A673 (cell line): ENCODE measurements at regions not wholly inside any gene's neighbourhood (a gene's known extent, or its start where the extent isn't known, plus 50 kb on each side); places are given as distances from the start of the nearest gene placed in this dataset.

ENCODE experiments used
- EZH2 ChIP-seq: fragments of 200-600 bp; sonication (generic); IDR thresholded peaks from 2 replicates; pipeline ENCODE4 v1.6.1; 2017; ENCODE audit warnings: borderline replicate concordance, low read depth, mild to moderate bottlenecking, mixed read lengths, antibody characterized with exemption, low read length; ENCODE audit not compliant: poor library complexity, severe bottlenecking
- TF ChIP-seq, protein P1 (sequence below): fragments of 300-800, 200-600 bp; sonication (generic); conservative IDR thresholded peaks from 2 replicates; pipeline ENCODE4 v1.5.1; 2017; ENCODE audit warnings: low read depth, mild to moderate bottlenecking, antibody characterized with exemption, low read length, moderate library complexity, mixed read lengths

GRCh38 chr12:84247931-84248330 lies 664.7 kb downstream of the SLC6A15 start:
- TF ChIP-seq, protein P1, sequence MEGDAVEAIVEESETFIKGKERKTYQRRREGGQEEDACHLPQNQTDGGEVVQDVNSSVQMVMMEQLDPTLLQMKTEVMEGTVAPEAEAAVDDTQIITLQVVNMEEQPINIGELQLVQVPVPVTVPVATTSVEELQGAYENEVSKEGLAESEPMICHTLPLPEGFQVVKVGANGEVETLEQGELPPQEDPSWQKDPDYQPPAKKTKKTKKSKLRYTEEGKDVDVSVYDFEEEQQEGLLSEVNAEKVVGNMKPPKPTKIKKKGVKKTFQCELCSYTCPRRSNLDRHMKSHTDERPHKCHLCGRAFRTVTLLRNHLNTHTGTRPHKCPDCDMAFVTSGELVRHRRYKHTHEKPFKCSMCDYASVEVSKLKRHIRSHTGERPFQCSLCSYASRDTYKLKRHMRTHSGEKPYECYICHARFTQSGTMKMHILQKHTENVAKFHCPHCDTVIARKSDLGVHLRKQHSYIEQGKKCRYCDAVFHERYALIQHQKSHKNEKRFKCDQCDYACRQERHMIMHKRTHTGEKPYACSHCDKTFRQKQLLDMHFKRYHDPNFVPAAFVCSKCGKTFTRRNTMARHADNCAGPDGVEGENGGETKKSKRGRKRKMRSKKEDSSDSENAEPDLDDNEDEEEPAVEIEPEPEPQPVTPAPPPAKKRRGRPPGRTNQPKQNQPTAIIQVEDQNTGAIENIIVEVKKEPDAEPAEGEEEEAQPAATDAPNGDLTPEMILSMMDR, result no peak
- TF ChIP-seq EZH2, result no peak
